GM21447 (cell line): ENCODE measurements at regions not wholly inside any gene's neighbourhood (a gene's known extent, or its start where the extent isn't known, plus 50 kb on each side); places are given as distances from the start of the nearest gene placed in this dataset.

Experiments used
- ATAC-seq: cut with Tn5 transposase; IDR thresholded peaks from one replicate; pipeline ENCODE4 v1.9.1; 2021; ENCODE audit not compliant: unreplicated experiment

GRCh38 chrX:107502316-107502715 is 52.9 kb downstream of the FRMPD3 start:
- no peak for ATAC-seq

DNA sequence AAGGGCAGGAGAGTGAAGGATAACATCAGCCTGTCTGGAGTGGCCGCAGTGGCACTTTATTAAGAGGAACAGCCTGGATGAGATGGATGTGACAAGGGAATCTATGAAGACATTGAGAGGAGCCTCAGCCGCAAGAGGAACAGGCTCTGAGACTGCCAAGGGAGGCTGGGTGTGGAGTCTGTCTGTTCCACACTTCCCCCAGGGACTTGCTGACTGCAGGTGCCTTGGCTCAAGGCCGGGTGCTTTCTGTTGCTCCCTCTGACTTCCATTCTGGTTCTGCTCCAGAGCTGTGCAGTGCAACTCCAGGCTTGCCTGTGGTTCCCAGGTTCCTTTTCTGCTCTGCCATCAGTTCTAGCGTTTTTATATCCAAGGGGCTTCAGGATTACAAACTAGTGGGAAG is 54.6 kb downstream of the FRMPD3 start:
- no peak for ATAC-seq

DNA sequence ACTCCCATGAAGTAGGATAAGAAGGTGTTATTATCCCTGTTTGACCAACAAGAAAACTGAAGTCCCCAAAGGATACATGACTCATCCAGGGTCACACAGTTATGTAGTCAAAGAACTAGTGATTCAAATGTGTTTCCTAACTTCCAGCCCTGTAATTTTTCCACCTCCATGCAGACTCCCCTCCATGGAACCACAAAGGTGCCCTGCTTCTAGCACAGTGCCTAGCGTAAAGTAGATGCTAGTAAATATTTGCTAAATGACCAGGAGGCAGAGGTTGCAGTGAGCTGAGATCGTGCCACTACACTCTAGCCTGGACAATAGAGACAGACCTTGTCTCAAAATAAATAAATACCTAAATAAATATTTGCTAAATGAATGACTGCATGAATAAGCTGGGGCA is 55.8 kb downstream of the FRMPD3 start:
- no peak for ATAC-seq

DNA sequence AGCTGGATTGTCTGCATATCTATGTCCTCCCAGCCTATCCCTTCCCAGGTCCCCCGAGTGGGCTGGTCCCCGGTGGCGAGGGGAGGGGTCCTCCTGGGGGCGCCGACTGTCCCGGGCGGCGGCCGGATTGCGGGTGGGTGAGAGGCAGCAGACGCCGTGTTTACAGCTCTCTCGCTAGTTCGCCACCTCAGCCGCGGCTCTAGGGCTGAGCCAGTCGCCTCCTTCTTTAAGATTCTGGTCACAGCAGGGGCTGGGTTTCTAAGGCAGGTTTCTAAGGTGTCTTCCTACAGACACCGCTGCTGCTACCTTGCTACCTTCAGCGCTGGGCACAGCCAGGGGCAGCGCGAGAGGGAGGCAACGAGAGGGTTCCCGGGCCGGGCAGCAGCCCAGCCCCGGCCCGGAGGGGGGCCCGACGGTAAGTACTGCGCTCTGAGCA is 57.2 kb downstream of the FRMPD3 start:
- no peak for ATAC-seq

GRCh38 chrX:107507093-107507743 is 57.8 kb downstream of the FRMPD3 start:
- ATAC-seq, result no peak

GRCh38 chrX:107507744-107508117 is 58.3 kb downstream of the FRMPD3 start:
- no peak for ATAC-seq

DNA sequence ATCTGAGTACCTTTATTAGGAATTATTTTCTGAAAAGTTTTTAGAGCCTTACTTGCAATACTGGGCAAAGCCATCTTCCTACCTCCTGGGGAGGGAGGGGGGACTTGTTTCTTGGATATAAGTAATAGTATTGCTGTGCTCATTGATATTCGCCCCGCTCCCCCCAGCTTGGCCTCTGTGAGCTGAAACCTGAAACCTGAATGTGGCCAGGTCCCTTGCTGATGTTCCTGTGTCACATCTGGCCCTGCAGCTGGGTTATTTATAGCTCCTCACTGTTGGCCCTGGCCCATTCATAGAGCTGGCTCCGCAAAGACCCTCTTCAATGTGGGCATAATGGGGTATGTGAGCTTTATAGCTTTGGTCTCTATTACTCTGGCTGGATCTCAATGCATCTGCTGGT is 59.5 kb downstream of the FRMPD3 start:
- ATAC-seq, result no peak

DNA sequence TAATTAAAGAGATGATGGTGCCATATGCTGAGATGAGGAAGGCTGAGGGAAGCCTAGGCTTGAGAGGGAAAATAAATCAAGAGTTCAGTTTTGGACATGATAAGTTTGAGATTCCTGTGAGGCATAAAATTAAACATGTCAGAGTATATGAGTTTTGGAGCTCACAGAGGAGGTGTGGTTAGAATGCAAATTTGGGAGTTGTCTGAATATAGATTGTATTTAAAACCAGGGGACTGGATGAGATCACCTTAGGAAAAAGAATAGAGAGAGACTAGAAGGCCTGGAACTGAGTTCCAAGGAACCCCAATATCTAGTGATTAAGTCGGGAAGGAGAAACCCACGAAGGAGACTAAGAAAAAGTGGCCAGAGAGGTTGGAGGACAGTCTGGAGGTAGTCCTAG is 65.5 kb downstream of the FRMPD3 start:
- no peak for ATAC-seq

DNA sequence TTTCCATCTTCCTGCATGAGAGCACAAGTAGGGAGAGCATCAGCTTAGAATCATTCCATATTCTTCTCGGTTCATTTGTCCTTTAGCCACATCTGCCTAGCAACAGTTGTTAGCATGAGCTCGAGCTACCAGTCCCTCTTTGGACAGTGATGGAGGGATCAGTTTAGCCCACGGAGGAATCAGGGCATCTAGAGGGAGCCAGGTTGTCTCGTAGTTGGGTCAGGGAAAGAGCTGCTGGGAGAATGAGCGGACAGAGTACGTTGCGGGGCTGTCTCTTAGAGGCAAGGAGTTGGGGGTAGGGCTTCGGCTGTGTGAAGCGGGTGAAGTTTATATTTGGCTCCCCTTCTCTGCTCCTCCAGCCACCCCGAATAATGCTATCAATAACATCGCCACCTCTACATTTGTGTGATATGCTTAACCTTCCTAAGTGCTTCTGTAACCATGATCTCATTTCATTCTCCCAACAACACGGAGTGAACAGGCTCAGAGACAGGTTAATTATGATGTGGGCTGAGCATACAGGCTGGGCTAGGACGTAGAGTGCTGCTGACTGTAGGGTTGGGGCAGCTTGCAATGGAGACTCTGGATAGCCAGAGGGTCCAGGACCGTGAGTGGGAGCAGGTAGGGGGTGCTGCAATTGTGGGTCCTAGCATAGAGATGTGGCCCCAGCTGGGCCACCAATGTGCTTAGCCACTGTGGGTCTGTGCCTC is 72.6 kb downstream of the FRMPD3 start:
- ATAC-seq, result no peak

DNA sequence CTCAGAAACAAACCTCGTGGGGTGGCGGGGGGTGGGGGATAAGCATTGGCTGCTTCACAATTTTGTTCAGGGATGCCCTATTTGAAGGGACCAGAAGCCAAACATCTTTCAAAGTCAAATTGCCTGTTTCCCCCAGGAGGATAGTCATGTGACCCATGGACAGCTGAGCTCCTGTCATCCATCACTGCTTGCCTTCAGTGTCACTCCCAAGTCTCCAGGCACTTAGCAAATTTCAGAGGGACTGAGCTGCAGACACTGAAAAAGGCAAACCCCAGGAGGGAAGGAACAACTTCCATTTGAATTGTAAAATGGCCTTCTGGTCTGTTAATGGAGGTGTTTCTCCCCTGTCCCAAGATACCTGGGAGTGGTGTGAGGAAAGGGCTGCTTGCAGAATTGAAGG is 73.4 kb downstream of the FRMPD3 start:
- ATAC-seq, result no peak

GRCh38 chrX:107526141-107526540 is 76.7 kb downstream of the FRMPD3 start:
- ATAC-seq, result no peak

DNA sequence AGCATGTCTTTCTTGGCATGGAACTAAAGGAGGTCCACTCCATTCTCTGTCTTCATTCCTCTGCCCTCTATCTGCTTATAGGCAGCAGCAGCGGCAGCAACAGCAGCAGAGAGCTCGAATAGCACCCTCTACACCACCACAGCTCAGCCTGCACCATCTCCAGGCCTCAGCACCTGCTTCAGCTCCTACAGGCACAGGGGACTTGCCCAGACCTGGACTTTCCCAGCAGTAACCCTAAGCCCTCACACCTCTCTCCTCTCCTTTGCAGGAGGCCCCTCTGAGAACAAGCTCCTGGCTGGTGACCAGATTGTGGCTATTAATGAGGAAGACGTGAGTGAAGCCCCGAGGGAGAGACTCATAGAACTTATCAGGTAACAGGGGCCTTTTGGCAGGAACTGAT is 80.7 kb downstream of the FRMPD3 start:
- ATAC-seq, result no peak

DNA sequence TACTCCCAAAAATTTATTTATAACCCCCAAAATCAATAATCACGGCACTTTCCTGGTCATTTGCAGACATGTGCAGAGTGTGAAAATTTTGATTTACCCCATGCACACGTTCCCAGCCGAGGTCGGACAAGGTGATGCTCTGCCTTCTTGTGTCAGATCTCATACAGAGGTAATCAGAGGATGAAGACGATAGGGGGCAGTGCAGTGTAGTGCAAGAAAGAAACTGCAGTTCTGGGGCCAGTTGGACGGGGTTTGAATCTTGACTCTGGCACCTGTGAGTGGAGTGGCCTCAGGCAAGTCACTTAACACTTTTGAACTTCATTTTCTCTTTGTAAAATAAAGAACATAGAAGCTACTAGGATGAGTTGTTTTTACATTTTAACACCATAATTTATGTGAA is 88.4 kb downstream of the FRMPD3 start:
- ATAC-seq, result no peak

DNA sequence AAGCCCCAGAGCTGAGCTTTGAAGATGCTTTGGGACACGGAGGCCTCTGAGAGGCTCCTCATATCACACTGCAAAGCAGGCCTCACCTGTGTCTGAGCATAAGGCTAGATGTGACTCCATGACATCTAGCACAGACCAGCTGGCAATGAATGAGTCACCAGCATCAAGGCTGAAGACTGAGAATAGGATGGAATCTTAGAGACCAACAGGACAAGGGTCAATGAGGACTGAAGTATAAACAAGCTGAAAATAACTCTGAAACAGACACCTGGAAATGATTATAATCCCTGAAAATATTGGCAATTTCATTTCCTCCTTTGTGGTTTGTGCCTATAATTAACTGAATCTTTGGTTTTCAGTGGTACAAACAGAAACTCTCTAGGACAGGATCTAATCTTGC is 87.1 kb upstream of the PRPS1 start:
- no peak for ATAC-seq

GRCh38 chrX:107542040-107542439 is 86.3 kb upstream of the PRPS1 start:
- no peak for ATAC-seq

DNA sequence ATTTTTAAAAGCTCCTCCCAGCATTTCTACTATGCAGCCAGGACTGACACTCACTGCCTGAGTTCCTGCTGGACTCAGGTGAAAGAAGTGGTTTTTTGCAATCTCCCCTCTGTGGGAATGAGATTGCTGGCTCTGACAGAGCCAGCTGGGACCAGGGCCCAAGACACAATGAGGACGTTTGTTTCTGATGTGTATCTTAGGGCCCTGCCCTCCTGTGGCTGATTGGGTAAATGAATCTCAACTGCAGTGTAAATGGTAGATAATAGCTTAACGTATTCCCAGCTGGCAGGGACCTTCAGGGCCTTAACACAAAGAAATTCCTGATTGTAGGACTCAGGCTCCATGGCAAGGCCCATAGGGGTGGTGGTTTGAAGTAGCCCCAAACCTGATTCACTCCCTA is 85.8 kb upstream of the PRPS1 start:
- no peak for ATAC-seq

DNA sequence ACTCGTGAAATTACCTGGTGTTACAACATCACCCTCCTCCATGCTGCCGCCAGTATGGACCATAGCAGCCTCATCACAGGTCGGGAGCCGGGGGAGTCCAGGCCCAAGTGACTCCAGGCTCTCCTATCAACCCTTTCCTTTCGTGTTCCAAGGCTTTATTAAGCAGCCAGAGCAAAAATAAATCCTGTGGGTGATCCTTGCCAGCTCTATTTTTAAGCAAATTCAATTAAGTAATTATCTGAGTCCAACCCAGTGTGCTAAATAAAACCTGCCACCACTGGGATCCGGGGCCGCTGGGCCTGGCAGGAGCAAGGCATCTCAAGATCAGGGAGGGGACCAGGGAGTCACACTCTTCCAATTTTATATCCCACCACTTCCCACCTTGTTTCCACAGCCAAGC is 80.7 kb upstream of the PRPS1 start:
- no peak for ATAC-seq

DNA sequence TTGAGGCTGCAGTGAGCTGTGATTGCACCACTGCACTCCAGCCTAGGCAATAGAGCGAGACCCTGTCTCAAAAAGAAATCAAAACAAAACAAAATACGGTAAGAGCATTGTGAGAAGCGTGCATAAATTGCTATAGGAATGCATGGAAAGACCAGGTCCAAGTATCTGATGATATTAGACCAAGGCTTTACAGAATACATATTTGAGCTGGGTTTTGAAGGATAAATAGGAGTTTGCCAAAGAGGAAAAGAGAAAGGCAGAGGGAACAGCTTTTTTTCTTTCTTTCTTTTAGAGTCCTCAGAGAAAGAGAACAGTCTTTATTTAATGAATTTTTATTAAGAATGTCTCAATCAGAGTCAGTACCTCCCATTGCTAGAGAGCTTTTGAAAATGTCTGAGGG is 79.5 kb upstream of the PRPS1 start:
- no peak for ATAC-seq

GRCh38 chrX:107549504-107549903 is 78.8 kb upstream of the PRPS1 start:
- no peak for ATAC-seq

- no peak for ATAC-seq
Measured at GRCh38 chrX:107551546-107551945, 76.8 kb upstream of the PRPS1 start.

DNA sequence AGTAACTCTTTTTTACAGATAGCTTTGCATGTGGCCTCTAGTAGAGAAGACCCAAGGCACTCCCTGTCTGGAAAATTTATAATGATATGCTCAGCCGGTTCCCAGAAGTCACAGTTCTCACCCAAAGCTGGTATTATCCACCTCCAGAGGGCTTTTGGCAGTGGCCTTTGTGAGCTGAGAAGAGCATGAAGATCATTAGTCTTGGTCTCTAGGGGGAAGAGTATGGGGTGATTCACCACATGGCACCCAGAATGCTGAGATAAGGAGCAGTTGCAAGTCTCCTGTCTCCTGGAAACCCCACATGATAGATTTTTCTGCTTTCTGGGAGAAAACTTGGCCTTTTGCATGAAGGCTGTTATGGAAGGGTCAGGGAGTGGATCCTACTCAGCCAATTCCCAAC is 75.4 kb upstream of the PRPS1 start:
- no peak for ATAC-seq

- no peak for ATAC-seq
Measured at GRCh38 chrX:107556967-107557366, 71.3 kb upstream of the PRPS1 start.

DNA sequence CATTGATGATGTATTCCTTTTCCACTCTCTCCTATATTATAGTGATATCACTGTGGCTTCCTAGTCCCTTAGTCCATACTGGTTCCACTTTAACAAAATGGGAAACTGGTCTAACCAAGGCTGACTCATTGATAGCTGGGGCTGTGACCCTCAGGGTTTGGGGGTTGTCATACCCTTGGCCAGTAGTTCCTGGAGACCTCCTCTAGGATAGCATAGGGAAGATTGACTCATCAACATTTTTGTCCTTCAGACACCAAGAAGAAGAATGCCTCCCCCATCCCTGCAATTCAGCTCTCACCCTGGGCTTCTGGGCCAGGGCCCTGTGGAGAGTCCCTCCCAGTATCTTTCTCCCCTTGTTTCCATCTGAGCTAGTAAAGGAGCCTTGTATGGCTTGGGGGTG is 68.8 kb upstream of the PRPS1 start:
- no peak for ATAC-seq
